ENCODE measurements at regions not wholly inside any gene's neighbourhood (a gene's known extent, or its start where the extent isn't known, plus 50 kb on each side); places are given as distances from the start of the nearest gene placed in this dataset.

DNA sequence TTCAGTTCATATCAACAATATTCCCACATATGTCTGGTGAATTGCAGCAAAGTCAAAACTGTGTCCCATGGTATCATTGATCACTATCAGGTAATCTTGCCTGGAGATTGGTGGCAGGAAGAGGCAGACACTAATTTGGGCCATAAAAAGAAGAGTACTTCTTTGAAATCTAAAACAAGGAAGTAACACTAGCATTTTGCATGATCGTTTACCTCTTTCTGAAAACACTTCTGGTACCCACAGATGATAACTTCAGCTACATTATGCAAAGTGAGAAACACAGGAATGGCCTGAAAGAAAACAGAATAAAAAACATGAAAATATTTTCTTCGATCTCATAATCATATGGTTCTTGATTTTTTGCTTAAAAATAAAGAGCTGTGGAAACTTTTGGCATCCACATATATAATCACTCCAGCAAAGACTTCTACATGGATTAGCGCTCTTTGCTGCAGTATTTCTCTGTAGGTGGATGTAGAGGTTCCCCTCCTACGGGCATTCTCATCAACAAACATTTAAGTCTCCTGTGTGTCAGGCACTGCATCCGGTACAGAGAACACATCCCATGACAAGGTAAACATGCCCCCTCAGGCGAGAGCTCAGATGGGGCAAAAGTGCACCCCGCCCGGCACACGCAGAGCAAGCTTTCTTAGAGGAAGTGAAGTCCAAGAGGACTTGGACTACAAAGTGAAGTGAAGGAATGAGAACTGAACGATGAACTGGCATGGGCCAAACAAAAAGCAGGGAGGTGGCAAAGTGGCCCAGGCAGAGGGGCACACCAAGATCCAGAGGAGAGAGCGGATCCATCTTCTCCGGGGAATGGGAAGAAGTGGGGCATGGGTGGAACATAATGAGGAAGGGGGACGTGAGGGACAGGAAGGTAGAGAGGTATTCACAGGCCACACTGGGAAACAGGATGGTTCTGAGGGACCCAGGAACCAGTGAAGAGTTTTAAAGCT lies 68.0 kb upstream of the RIOK3 start:
- ChIA-PET CTCF (interaction anchor here (0.8 kb wide), 1 partner anchor 767 kb away, joined by 3 read pairs; no protein-coding TSS in a partner anchor), POLR2A (interaction anchor here (1.5 kb wide), 1 partner anchor 251 kb away, joined by 5 read pairs; no protein-coding TSS in a partner anchor)
- no peaks in the 10 kb centered on the region for H3K27me3 Mint-ChIP-seq
- H3K36me3 Mint-ChIP-seq (ENCODE audit: low read depth) = peaks cover 15% of the 10 kb centered on the region
- peak overlapping the region; percentile 36 for H3K27ac Mint-ChIP-seq
- ATAC-seq (ENCODE audit: low read depth) = no peak
- H3K9me3 Mint-ChIP-seq = no peaks in the 10 kb centered on the region
- TF ChIP-seq, protein P1, sequence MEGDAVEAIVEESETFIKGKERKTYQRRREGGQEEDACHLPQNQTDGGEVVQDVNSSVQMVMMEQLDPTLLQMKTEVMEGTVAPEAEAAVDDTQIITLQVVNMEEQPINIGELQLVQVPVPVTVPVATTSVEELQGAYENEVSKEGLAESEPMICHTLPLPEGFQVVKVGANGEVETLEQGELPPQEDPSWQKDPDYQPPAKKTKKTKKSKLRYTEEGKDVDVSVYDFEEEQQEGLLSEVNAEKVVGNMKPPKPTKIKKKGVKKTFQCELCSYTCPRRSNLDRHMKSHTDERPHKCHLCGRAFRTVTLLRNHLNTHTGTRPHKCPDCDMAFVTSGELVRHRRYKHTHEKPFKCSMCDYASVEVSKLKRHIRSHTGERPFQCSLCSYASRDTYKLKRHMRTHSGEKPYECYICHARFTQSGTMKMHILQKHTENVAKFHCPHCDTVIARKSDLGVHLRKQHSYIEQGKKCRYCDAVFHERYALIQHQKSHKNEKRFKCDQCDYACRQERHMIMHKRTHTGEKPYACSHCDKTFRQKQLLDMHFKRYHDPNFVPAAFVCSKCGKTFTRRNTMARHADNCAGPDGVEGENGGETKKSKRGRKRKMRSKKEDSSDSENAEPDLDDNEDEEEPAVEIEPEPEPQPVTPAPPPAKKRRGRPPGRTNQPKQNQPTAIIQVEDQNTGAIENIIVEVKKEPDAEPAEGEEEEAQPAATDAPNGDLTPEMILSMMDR (IDR thresholded peaks at IDR 0.05) = no peak
- peak overlapping the region; percentile 24 for H3K4me3 Mint-ChIP-seq
- peaks cover 18% of the 10 kb centered on the region for H3K4me1 Mint-ChIP-seq
- intact Hi-C loops (cut with micrococcal nuclease) = no loop called here
- DNase-seq = no peak

DNA sequence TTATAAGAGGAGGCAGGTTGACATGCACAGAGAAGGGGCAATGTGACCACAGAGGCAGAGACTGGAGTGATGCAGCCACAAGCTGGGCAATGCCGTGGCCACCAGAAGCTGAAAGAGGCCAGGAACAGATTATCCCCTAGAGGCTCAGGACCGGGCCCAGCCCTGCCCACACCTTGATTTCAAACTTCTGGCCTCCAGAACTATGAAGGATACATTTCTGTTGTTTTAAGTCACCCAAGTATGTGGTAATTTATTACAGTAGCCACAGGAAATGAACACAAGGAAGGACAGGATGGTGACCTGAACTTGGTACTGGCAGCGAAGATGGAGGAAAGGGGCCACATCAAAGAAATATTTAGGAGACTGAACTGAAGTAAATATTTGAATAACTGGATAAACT lies 66.8 kb upstream of the RIOK3 start:
- DNase-seq (no peak), ATAC-seq (ENCODE audit: low read depth) (no peak)
- ChIA-PET POLR2A (no interaction called here), CTCF (no interaction called here)
- Mint-ChIP-seq H3K9me3 (no peaks in the 10 kb centered on the region), H3K36me3 (ENCODE audit: low read depth) (peaks cover 11% of the 10 kb centered on the region), H3K4me1 (peaks cover 18% of the 10 kb centered on the region), H3K27ac (no peak overlapping the region), H3K27me3 (no peaks in the 10 kb centered on the region), H3K4me3 (no peak overlapping the region)
- TF ChIP-seq, protein P1 (IDR thresholded peaks at IDR 0.05) = no peak
- intact Hi-C loops (cut with micrococcal nuclease) = no loop called here

DNA sequence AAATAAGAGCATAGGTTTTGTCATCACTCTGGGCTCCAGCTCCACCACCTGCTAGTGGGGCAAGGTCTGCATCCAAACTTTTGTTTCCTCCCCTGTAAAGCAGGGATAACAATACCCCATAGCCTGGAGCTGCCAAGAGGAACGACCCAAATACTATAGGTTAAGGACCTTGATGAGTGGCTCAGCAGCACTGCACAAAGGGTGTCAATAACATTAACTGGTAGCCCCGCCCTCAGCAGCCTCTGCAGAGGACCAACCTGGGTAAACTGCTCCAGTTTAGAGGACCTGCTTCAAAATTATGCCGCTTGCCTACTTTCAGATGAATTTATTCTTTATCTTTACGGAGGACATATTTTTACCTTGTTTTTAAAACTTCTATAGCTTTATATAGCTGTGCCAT lies 65.8 kb upstream of the RIOK3 start:
- Mint-ChIP-seq H3K4me3 (no peak overlapping the region), H3K27ac (no peak overlapping the region), H3K36me3 (ENCODE audit: low read depth) (peaks cover 8% of the 10 kb centered on the region), H3K9me3 (no peaks in the 10 kb centered on the region), H3K4me1 (peaks cover 18% of the 10 kb centered on the region), H3K27me3 (no peaks in the 10 kb centered on the region)
- POLR2A ChIA-PET = no interaction called here
- intact Hi-C loops (cut with micrococcal nuclease) = no loop called here
- CTCF ChIA-PET = no interaction called here
- ATAC-seq (ENCODE audit: low read depth) (no peak), DNase-seq (no peak)
- TF ChIP-seq, protein P1 (IDR thresholded peaks at IDR 0.05) = no peak

DNA sequence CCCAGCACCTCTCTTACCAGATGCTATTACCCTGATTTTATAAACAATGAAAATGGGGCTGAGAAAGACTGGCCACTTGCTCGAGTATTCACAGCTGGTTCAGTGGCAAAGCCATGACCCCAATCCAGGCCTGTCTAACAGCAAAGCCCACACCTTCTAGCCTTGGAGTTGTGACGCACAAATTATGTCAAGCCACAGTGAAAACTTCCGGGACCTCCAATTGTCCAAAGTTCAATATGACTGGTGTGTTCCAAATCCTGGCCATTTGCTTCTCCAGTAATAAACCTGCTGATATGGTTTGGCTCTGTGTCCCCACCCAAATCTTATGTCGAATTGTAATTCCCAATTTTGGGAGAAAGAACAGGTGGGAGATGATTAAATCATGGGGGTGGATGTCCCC lies 64.7 kb upstream of the RIOK3 start:
- TF ChIP-seq, protein P1 (IDR thresholded peaks at IDR 0.05) = no peak
- no peak overlapping the region for H3K27ac Mint-ChIP-seq
- intact Hi-C loops (cut with micrococcal nuclease) = no loop called here
- DNase-seq (no peak), ATAC-seq (ENCODE audit: low read depth) (no peak)
- POLR2A ChIA-PET = no interaction called here
- H3K4me3 Mint-ChIP-seq = no peak overlapping the region
- H3K36me3 Mint-ChIP-seq (ENCODE audit: low read depth) = peaks cover 2% of the 10 kb centered on the region
- no peaks in the 10 kb centered on the region for H3K27me3 Mint-ChIP-seq
- CTCF ChIA-PET = no interaction called here
- no peaks in the 10 kb centered on the region for H3K9me3 Mint-ChIP-seq
- peaks cover 18% of the 10 kb centered on the region for H3K4me1 Mint-ChIP-seq

DNA sequence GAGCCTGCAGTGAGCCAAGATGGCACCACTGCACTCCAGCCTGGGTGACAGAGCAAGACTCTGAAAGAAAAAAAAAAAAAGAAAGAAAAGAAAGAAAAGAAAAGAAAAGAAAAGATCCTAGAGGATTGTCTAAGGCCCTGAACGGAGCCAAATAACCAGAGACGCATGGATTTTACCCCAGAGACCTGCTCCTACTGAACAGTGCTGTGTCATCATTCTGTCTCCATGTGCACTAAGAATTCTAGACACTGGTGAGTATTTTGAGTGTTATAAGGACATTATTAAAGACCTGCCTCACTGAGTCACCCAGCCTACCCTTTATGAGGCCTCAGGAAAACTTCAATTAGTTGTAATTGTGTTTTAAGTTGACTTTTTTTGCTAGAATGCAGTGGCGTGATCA lies 61.9 kb upstream of the RIOK3 start:
- Mint-ChIP-seq H3K4me1 (peaks cover under 1% of the 10 kb centered on the region), H3K9me3 (no peaks in the 10 kb centered on the region), H3K27ac (no peak overlapping the region), H3K27me3 (no peaks in the 10 kb centered on the region), H3K36me3 (ENCODE audit: low read depth) (peaks cover 13% of the 10 kb centered on the region), H3K4me3 (no peak overlapping the region)
- ChIA-PET CTCF (no interaction called here), POLR2A (no interaction called here)
- intact Hi-C loops (cut with micrococcal nuclease) = no loop called here
- TF ChIP-seq, protein P1 (IDR thresholded peaks at IDR 0.05) = no peak
- ATAC-seq (ENCODE audit: low read depth) (no peak), DNase-seq (no peak)

All from activated B cell treated with CpG ODN at 0.5 μM for 24 hours (primary cell).